ENCODE measurements at regions not wholly inside any gene's neighbourhood (a gene's known extent, or its start where the extent isn't known, plus 50 kb on each side); places are given as distances from the start of the nearest gene placed in this dataset.

DNA sequence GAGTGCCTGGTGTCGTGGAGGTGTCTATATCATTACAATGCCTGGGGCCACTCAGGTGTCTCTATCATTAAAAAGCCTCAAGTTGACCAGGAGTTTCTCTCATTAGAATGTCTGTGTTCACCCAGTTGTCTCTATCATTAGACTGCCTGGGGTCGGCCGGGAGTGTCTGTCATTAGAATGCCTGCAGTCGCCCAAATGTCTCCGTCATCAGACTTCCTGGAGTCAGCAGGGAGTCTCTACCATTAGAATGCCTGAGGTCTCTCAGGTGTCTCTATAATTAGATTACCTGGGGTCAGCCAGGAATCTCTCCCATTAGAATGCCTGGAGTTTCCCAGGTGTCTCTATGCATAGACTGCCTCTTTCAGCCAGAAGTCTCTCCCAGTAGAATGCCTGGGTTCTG is 1477.6 kb downstream of the UQCRFS1 start:
- DNase-seq: no peak
- no peaks in the 10 kb centered on the region for H3K27me3 ChIP-seq (ENCODE audit: low read depth)
- intact Hi-C loops (cut with micrococcal nuclease): no loop called here

DNA sequence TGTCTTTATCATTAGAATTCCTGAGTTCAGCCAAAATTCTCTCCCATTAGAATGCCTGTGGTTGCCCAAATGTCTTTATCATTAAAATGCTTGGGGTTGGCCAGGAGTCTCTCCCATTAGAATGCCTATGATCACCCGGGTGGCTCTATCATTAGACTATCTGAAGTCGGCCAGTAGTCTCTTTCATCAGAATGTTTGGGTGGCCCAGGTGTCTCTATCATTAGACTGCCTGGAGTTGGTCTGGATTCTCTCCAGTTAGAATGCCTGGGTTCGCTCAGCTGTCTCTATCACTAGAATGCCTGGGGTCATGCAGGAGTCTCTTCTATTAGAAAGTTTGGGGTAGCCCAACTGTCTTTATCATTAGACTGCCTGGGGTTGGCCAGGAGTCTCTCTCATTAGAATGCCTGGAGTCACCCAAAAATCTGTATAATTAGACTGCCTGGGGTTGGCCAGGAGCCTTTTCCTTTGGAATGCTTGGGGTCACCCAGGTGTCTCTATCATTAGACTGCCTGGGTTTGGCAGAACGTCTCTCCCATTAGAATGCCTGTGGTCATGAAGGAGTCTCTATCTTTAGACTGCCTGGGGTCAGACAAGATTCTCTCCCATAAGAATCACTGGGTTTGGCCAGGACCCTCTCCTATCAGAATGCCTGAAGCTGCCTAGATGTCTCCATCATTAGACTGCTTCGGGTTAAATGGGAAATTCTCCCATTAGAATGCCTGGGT is 1478.3 kb downstream of the UQCRFS1 start:
- DNase-seq: no peak
- Histone ChIP-seq H3K4me1 (peaks cover 14% of the 10 kb centered on the region), H3K9me3 (replicated peaks) (peaks cover 7% of the 10 kb centered on the region), H3K27me3 (ENCODE audit: low read depth) (no peaks in the 10 kb centered on the region), H3K36me3 (peaks cover 50% of the 10 kb centered on the region), H3K27ac (replicated peaks) (no peak overlapping the region), H3K4me3 (no peak overlapping the region)
- intact Hi-C loops (cut with micrococcal nuclease): no loop called here
- TF ChIP-seq, protein P1, sequence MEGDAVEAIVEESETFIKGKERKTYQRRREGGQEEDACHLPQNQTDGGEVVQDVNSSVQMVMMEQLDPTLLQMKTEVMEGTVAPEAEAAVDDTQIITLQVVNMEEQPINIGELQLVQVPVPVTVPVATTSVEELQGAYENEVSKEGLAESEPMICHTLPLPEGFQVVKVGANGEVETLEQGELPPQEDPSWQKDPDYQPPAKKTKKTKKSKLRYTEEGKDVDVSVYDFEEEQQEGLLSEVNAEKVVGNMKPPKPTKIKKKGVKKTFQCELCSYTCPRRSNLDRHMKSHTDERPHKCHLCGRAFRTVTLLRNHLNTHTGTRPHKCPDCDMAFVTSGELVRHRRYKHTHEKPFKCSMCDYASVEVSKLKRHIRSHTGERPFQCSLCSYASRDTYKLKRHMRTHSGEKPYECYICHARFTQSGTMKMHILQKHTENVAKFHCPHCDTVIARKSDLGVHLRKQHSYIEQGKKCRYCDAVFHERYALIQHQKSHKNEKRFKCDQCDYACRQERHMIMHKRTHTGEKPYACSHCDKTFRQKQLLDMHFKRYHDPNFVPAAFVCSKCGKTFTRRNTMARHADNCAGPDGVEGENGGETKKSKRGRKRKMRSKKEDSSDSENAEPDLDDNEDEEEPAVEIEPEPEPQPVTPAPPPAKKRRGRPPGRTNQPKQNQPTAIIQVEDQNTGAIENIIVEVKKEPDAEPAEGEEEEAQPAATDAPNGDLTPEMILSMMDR (IDR thresholded peaks at IDR 0.05; ENCODE audit: borderline replicate concordance): no peak

More for the DNA sequence above, 1477.6 kb downstream of the UQCRFS1 start:
- Histone ChIP-seq H3K4me3 (no peak overlapping the region), H3K9me3 (replicated peaks) (peaks cover 7% of the 10 kb centered on the region), H3K36me3 (peaks cover 43% of the 10 kb centered on the region), H3K27ac (replicated peaks) (no peak overlapping the region), H3K4me1 (peaks cover 14% of the 10 kb centered on the region)
- TF ChIP-seq, protein P1 (IDR thresholded peaks at IDR 0.05; ENCODE audit: borderline replicate concordance): no peak

DNA sequence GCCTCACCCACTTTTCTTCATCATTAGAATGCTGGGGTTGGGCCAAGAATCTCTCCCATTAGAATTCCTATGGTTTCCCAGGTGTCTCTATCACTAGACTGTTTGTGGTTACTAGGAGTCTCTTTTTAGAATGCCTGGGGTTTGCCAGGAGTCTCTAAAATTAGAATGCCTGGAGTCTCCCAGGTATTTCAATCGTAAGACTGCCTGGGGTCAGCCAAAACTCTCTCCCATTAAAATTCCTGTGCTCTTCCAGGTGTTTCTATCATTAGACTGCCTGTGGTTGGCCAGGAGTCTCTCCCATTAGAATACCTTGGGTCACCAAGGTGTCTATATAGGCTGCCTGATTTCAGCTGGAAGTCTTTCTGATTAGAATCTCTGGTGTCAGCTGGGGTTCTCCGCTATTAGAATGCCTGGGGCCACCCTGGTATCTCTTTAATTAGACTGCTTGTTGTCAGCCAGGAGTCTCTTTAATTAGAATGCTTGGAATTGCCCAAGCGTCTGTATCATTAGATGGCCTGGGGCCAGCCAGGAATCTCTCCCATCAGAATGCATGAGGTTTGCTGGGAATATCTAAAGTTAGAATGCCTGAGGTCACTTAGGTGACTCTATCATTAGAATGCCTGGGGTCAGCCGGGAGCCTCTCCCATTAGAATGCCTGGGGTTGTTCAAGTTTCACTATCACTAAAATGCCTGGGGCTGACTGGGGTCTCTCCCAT is 1479.2 kb downstream of the UQCRFS1 start:
- H3K27me3 ChIP-seq (ENCODE audit: low read depth): no peaks in the 10 kb centered on the region
- no peak overlapping the region for H3K27ac ChIP-seq (replicated peaks)
- no peak overlapping the region for H3K4me3 ChIP-seq
- H3K4me1 ChIP-seq: peaks cover 14% of the 10 kb centered on the region
- peaks cover 51% of the 10 kb centered on the region for H3K36me3 ChIP-seq
- intact Hi-C loops (cut with micrococcal nuclease): no loop called here
- TF ChIP-seq, protein P1 (IDR thresholded peaks at IDR 0.05; ENCODE audit: borderline replicate concordance): no peak
- H3K9me3 ChIP-seq (replicated peaks): peaks cover 15% of the 10 kb centered on the region
- no peak for DNase-seq

DNA sequence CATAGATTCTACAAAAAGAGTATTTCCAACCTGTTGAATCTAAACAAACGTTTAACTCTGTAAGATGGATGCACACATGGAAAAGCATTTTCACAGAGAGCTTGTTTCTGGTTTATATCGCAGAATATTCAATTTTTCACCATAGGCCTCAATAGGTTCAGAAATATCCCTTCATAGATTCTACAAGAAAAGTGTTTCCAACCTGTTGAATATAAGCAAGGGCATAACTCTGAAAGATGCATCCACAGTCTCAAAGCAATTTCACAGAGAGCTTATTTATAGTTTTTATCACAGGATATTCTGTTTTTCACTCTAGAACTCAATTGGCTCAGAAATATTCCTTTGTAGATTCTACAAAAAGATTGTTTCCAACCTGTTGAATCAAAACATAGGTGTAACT is 1483.6 kb downstream of the UQCRFS1 start:
- no peak for DNase-seq
- H3K27ac ChIP-seq (replicated peaks): no peak overlapping the region
- intact Hi-C loops (cut with micrococcal nuclease): no loop called here
- H3K36me3 ChIP-seq: peaks cover 56% of the 10 kb centered on the region
- H3K4me3 ChIP-seq: no peak overlapping the region
- no peaks in the 10 kb centered on the region for H3K27me3 ChIP-seq (ENCODE audit: low read depth)
- TF ChIP-seq, protein P1 (IDR thresholded peaks at IDR 0.05; ENCODE audit: borderline replicate concordance): no peak
- H3K4me1 ChIP-seq: peaks cover 13% of the 10 kb centered on the region
- H3K9me3 ChIP-seq (replicated peaks): peaks cover 51% of the 10 kb centered on the region

DNA sequence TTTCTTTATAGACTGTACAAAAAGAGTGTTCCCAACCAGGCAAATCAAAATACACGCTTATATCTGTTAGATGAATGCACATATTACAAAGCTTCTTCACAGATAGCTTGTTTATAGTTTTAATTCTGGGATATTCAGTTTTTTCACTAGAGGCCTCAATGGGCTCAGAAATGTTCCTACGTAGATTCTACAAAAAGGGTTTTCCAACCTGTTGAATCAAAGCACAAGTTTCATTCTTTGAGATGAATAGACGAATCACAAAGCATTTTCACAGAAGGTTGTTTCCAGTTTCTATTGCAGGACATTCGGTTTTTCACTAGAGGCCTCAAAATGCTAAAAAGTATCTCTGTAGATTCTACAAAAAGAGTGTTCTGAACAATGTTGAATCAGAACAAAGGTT is 1490.3 kb downstream of the UQCRFS1 start:
- intact Hi-C loops (cut with micrococcal nuclease): no loop called here
- H3K27ac ChIP-seq (replicated peaks): no peak overlapping the region
- H3K4me1 ChIP-seq: no peaks in the 10 kb centered on the region
- TF ChIP-seq, protein P1 (IDR thresholded peaks at IDR 0.05; ENCODE audit: borderline replicate concordance): no peak
- no peaks in the 10 kb centered on the region for H3K27me3 ChIP-seq (ENCODE audit: low read depth)
- DNase-seq: no peak
- peaks cover 14% of the 10 kb centered on the region for H3K36me3 ChIP-seq
- H3K9me3 ChIP-seq (replicated peaks): peaks cover 83% of the 10 kb centered on the region
- no peak overlapping the region for H3K4me3 ChIP-seq

Measured in left ventricle myocardium inferior (tissue), 1 donor.